ENCODE measurements at regions not wholly inside any gene's neighbourhood (a gene's known extent, or its start where the extent isn't known, plus 50 kb on each side); places are given as distances from the start of the nearest gene placed in this dataset.

- Histone ChIP-seq H3K4me3 (ENCODE audit: control insufficient read depth in 1 of 7, extremely low read depth in 1 of 7, insufficient read depth in 4 of 7, low read depth in 2 of 7, low read length in 6 of 7) (no peak overlapping the region), H3K36me3 (ENCODE audit: control insufficient read depth in 4 of 4, insufficient read depth in 4 of 4, low read length in 3 of 4) (no peaks in the 10 kb centered on the region), H3K4me1 (ENCODE audit: control extremely low read depth in 1 of 4, control insufficient read depth in 4 of 4, insufficient read depth in 4 of 4, low read length in 3 of 4) (no peaks in the 10 kb centered on the region), H3K27ac (ENCODE audit: insufficient read depth in 1 of 2, low read depth in 1 of 2, low read length in 2 of 2, poor library complexity in 1 of 2, severe bottlenecking in 2 of 2) (no peak overlapping the region), H3K9me3 (ENCODE audit: control extremely low read depth in 1 of 5, control insufficient read depth in 4 of 5, insufficient read depth in 2 of 5, low read depth in 1 of 5, low read length in 4 of 5) (no peaks in the 10 kb centered on the region), H3K27me3 (replicated peaks in 2 of 5; ENCODE audit: control insufficient read depth in 4 of 5, insufficient read depth in 5 of 5, low read length in 4 of 5) (no peaks in the 10 kb centered on the region)
- CTCF ChIA-PET, result no interaction called here
- POLR2A ChIA-PET, result no interaction called here
- DNase-seq, result no peak
- WGBS (ENCODE audit: insufficient coverage), result 64% methylated on average over 6 of the region's 6 CpGs
Measured at GRCh38 chr4:187256897-187257296, 533.2 kb upstream of the FAT1 start.

- Histone ChIP-seq H3K9me3 (ENCODE audit: control extremely low read depth in 1 of 5, control insufficient read depth in 4 of 5, insufficient read depth in 2 of 5, low read depth in 1 of 5, low read length in 4 of 5) (no peaks in the 10 kb centered on the region), H3K4me1 (ENCODE audit: control extremely low read depth in 1 of 4, control insufficient read depth in 4 of 4, insufficient read depth in 4 of 4, low read length in 3 of 4) (no peaks in the 10 kb centered on the region), H3K27me3 (replicated peaks in 2 of 5; ENCODE audit: control insufficient read depth in 4 of 5, insufficient read depth in 5 of 5, low read length in 4 of 5) (no peaks in the 10 kb centered on the region), H3K36me3 (ENCODE audit: control insufficient read depth in 4 of 4, insufficient read depth in 4 of 4, low read length in 3 of 4) (no peaks in the 10 kb centered on the region), H3K4me3 (ENCODE audit: control insufficient read depth in 1 of 7, extremely low read depth in 1 of 7, insufficient read depth in 4 of 7, low read depth in 2 of 7, low read length in 6 of 7) (no peak overlapping the region), H3K27ac (ENCODE audit: insufficient read depth in 1 of 2, low read depth in 1 of 2, low read length in 2 of 2, poor library complexity in 1 of 2, severe bottlenecking in 2 of 2) (no peak overlapping the region)
- 0% methylated on average over 1 of the region's 7 CpGs for WGBS (ENCODE audit: insufficient coverage)
- DNase-seq, result no peak
- ChIA-PET CTCF (no interaction called here), POLR2A (no interaction called here)
Measured at GRCh38 chr4:187258651-187259401, 535.2 kb upstream of the FAT1 start.

- Histone ChIP-seq H3K36me3 (ENCODE audit: control insufficient read depth in 4 of 4, insufficient read depth in 4 of 4, low read length in 3 of 4) (no peaks in the 10 kb centered on the region), H3K27ac (ENCODE audit: insufficient read depth in 1 of 2, low read depth in 1 of 2, low read length in 2 of 2, poor library complexity in 1 of 2, severe bottlenecking in 2 of 2) (no peak overlapping the region), H3K4me3 (ENCODE audit: control insufficient read depth in 1 of 7, extremely low read depth in 1 of 7, insufficient read depth in 4 of 7, low read depth in 2 of 7, low read length in 6 of 7) (no peak overlapping the region), H3K4me1 (ENCODE audit: control extremely low read depth in 1 of 4, control insufficient read depth in 4 of 4, insufficient read depth in 4 of 4, low read length in 3 of 4) (no peaks in the 10 kb centered on the region), H3K9me3 (ENCODE audit: control extremely low read depth in 1 of 5, control insufficient read depth in 4 of 5, insufficient read depth in 2 of 5, low read depth in 1 of 5, low read length in 4 of 5) (no peaks in the 10 kb centered on the region), H3K27me3 (replicated peaks in 2 of 5; ENCODE audit: control insufficient read depth in 4 of 5, insufficient read depth in 5 of 5, low read length in 4 of 5) (no peaks in the 10 kb centered on the region)
- POLR2A ChIA-PET, result no interaction called here
- CTCF ChIA-PET, result no interaction called here
- no peak for DNase-seq
- no CpG with 5 or more reads among the region's 2 CpGs for WGBS (ENCODE audit: insufficient coverage)
Measured at GRCh38 chr4:187268940-187269339, 545.3 kb upstream of the FAT1 start.

DNA sequence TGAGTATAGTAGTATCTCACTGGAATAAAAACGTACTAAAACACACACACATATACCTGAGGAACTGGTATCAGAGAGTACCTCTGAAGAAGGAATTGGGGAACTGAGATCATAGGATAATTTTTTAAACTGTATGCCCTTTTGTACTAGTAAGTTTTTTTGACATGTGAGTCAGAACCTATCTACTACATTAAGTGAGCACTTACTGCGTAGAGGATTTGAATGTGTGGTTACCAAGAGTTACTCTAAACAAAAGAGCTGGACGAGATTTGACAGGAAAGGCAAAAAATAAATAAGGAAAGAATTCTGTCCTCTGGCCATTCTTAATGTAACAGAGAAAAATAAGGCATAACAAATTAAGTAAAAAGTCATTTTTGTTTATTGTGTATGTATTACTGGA is 546.5 kb upstream of the FAT1 start:
- Histone ChIP-seq H3K9me3 (ENCODE audit: control extremely low read depth in 1 of 5, control insufficient read depth in 4 of 5, insufficient read depth in 2 of 5, low read depth in 1 of 5, low read length in 4 of 5) (no peaks in the 10 kb centered on the region), H3K4me3 (ENCODE audit: control insufficient read depth in 1 of 7, extremely low read depth in 1 of 7, insufficient read depth in 4 of 7, low read depth in 2 of 7, low read length in 6 of 7) (no peak overlapping the region), H3K27me3 (replicated peaks in 2 of 5; ENCODE audit: control insufficient read depth in 4 of 5, insufficient read depth in 5 of 5, low read length in 4 of 5) (no peaks in the 10 kb centered on the region), H3K27ac (ENCODE audit: insufficient read depth in 1 of 2, low read depth in 1 of 2, low read length in 2 of 2, poor library complexity in 1 of 2, severe bottlenecking in 2 of 2) (no peak overlapping the region), H3K36me3 (ENCODE audit: control insufficient read depth in 4 of 4, insufficient read depth in 4 of 4, low read length in 3 of 4) (no peaks in the 10 kb centered on the region), H3K4me1 (ENCODE audit: control extremely low read depth in 1 of 4, control insufficient read depth in 4 of 4, insufficient read depth in 4 of 4, low read length in 3 of 4) (no peaks in the 10 kb centered on the region)
- POLR2A ChIA-PET, result no interaction called here
- 74% methylated on average over 2 of the region's 3 CpGs for WGBS (ENCODE audit: insufficient coverage)
- CTCF ChIA-PET, result no interaction called here
- DNase-seq, result no peak

GRCh38 chr4:187271848-187272247 is 548.2 kb upstream of the FAT1 start:
- no peak for DNase-seq
- WGBS (ENCODE audit: insufficient coverage), result 100% methylated on average over 1 of the region's 2 CpGs
- H3K9me3 ChIP-seq (ENCODE audit: control extremely low read depth in 1 of 5, control insufficient read depth in 4 of 5, insufficient read depth in 2 of 5, low read depth in 1 of 5, low read length in 4 of 5), result no peaks in the 10 kb centered on the region
- H3K4me1 ChIP-seq (ENCODE audit: control extremely low read depth in 1 of 4, control insufficient read depth in 4 of 4, insufficient read depth in 4 of 4, low read length in 3 of 4), result no peaks in the 10 kb centered on the region
- no peaks in the 10 kb centered on the region for H3K27me3 ChIP-seq (replicated peaks in 2 of 5; ENCODE audit: control insufficient read depth in 4 of 5, insufficient read depth in 5 of 5, low read length in 4 of 5)
- H3K4me3 ChIP-seq (ENCODE audit: control insufficient read depth in 1 of 7, extremely low read depth in 1 of 7, insufficient read depth in 4 of 7, low read depth in 2 of 7, low read length in 6 of 7), result no peak overlapping the region
- no peak overlapping the region for H3K27ac ChIP-seq (ENCODE audit: insufficient read depth in 1 of 2, low read depth in 1 of 2, low read length in 2 of 2, poor library complexity in 1 of 2, severe bottlenecking in 2 of 2)
- CTCF ChIA-PET, result no interaction called here
- H3K36me3 ChIP-seq (ENCODE audit: control insufficient read depth in 4 of 4, insufficient read depth in 4 of 4, low read length in 3 of 4), result no peaks in the 10 kb centered on the region
- POLR2A ChIA-PET, result no interaction called here

- Histone ChIP-seq H3K9me3 (ENCODE audit: control extremely low read depth in 1 of 5, control insufficient read depth in 4 of 5, insufficient read depth in 2 of 5, low read depth in 1 of 5, low read length in 4 of 5) (no peaks in the 10 kb centered on the region), H3K27ac (ENCODE audit: insufficient read depth in 1 of 2, low read depth in 1 of 2, low read length in 2 of 2, poor library complexity in 1 of 2, severe bottlenecking in 2 of 2) (no peak overlapping the region), H3K27me3 (replicated peaks in 2 of 5; ENCODE audit: control insufficient read depth in 4 of 5, insufficient read depth in 5 of 5, low read length in 4 of 5) (no peaks in the 10 kb centered on the region), H3K4me1 (ENCODE audit: control extremely low read depth in 1 of 4, control insufficient read depth in 4 of 4, insufficient read depth in 4 of 4, low read length in 3 of 4) (no peaks in the 10 kb centered on the region), H3K36me3 (ENCODE audit: control insufficient read depth in 4 of 4, insufficient read depth in 4 of 4, low read length in 3 of 4) (no peaks in the 10 kb centered on the region), H3K4me3 (ENCODE audit: control insufficient read depth in 1 of 7, extremely low read depth in 1 of 7, insufficient read depth in 4 of 7, low read depth in 2 of 7, low read length in 6 of 7) (no peak overlapping the region)
- POLR2A ChIA-PET, result no interaction called here
- no CpG with 5 or more reads among the region's 2 CpGs for WGBS (ENCODE audit: insufficient coverage)
- CTCF ChIA-PET, result no interaction called here
- DNase-seq, result no peak
Measured at GRCh38 chr4:187274153-187274552, 550.5 kb upstream of the FAT1 start.

DNA sequence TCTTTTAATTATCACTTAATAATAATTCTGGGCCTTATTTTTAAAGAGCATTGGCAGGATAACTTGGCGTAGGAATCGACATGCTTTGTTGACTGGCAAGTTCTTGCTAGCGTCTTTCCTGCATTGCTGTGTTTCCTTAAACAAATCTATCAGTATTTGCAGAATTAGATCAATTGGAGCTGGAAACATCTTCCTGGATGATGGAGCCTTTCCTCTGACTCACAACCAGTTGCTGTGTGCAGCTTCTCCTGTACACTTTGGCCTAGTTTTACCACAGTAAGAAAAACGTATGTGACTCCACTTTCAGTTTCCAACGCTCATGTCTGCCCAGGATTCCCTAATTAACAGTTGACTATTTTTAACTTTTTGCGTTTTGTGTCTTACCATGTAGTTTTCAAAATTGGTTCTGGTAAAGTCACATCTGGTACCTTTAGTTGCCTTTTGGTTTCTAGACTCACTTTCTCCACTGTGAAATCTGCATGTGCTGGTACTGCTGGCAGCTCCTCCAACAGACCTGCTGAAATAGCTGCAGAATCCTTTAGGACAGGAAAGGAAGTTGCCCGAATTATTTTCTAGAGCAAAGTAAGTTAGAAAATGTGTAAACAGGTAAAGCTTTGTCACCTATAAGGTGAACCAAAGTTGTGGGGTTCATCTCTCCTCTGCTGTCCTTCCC is 553.2 kb upstream of the FAT1 start:
- Histone ChIP-seq H3K36me3 (ENCODE audit: control insufficient read depth in 4 of 4, insufficient read depth in 4 of 4, low read length in 3 of 4) (no peaks in the 10 kb centered on the region), H3K4me1 (ENCODE audit: control extremely low read depth in 1 of 4, control insufficient read depth in 4 of 4, insufficient read depth in 4 of 4, low read length in 3 of 4) (no peaks in the 10 kb centered on the region), H3K27me3 (replicated peaks in 2 of 5; ENCODE audit: control insufficient read depth in 4 of 5, insufficient read depth in 5 of 5, low read length in 4 of 5) (no peaks in the 10 kb centered on the region), H3K27ac (ENCODE audit: insufficient read depth in 1 of 2, low read depth in 1 of 2, low read length in 2 of 2, poor library complexity in 1 of 2, severe bottlenecking in 2 of 2) (no peak overlapping the region), H3K4me3 (ENCODE audit: control insufficient read depth in 1 of 7, extremely low read depth in 1 of 7, insufficient read depth in 4 of 7, low read depth in 2 of 7, low read length in 6 of 7) (no peak overlapping the region), H3K9me3 (ENCODE audit: control extremely low read depth in 1 of 5, control insufficient read depth in 4 of 5, insufficient read depth in 2 of 5, low read depth in 1 of 5, low read length in 4 of 5) (no peaks in the 10 kb centered on the region)
- DNase-seq, result no peak
- 84% methylated on average over 6 of the region's 7 CpGs for WGBS (ENCODE audit: insufficient coverage)
- CTCF ChIA-PET, result no interaction called here
- POLR2A ChIA-PET, result no interaction called here
